ENCODE measurements at regions not wholly inside any gene's neighbourhood (a gene's known extent, or its start where the extent isn't known, plus 50 kb on each side); places are given as distances from the start of the nearest gene placed in this dataset.

DNA sequence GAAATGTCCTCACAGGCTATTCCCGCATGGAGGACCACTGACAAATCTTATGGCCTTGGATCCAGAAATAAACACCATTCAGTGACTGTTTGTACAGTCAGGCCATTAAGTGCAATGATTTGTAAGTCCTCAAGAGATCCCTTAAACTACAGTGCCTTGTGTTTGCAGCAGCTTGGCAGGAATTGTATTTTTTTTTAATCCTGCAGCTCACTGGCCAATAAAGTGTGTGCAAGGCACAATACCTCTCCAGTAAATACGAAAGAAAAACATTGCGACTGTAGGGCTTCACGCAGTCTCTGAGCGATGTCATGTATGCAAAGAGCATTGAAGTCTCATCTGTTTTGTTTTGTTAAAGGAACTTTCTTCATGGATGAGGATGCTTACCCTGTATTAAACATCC is 74.2 kb upstream of the TUSC1 start:
- TF ChIP-seq GATA2 (IDR thresholded peaks at IDR 0.05; ENCODE audit: low read depth, low read length) (no peak), GATA3 (IDR thresholded peaks at IDR 0.05; ENCODE audit: low read depth, low read length) (no peak)
